Stimulated activated CD8-positive, alpha-beta memory T cell treated with anti-CD3 and anti-CD28 coated beads, Interleukin-4, amount 100 ng/mL, for 1 hour (primary cell): ENCODE measurements at regions not wholly inside any gene's neighbourhood (a gene's known extent, or its start where the extent isn't known, plus 50 kb on each side); places are given as distances from the start of the nearest gene placed in this dataset.
"Not testable (repeated sequence)": the region's sequence is repeated elsewhere in the genome, so short reads cannot be mapped to it uniquely, and the experiment has no call there.

Source experiments
- DNase-seq, 2 donors: peaks; one replicate each; pipeline ENCODE4 v3.0.0-alpha.2; 2020; ENCODE audit warnings: low read depth in 2 of 2, low spot score in 1 of 2

- no peak for DNase-seq
Measured at GRCh38 chr5:158212917-158213316, 354.0 kb upstream of the CLINT1 start.

GRCh38 chr5:158212237-158212636 is 353.3 kb upstream of the CLINT1 start:
- DNase-seq = no peak

GRCh38 chr5:158209219-158209908 is 350.4 kb upstream of the CLINT1 start:
- no peak for DNase-seq

GRCh38 chr5:158207733-158208132 is 348.8 kb upstream of the CLINT1 start:
- DNase-seq = no peak

GRCh38 chr5:158205992-158206391 is 347.0 kb upstream of the CLINT1 start:
- no peak for DNase-seq

- DNase-seq = no peak
Measured at GRCh38 chr5:158203261-158203660, 344.3 kb upstream of the CLINT1 start.

GRCh38 chr5:158202801-158203200 is 343.9 kb upstream of the CLINT1 start:
- DNase-seq = no peak

- DNase-seq = no peak
Measured at GRCh38 chr5:158200619-158201018, 341.7 kb upstream of the CLINT1 start.

- no peak for DNase-seq
Measured at GRCh38 chr5:158198636-158199035, 339.7 kb upstream of the CLINT1 start.

- DNase-seq = no peak
Measured at GRCh38 chr5:158195416-158196210, 336.7 kb upstream of the CLINT1 start.

GRCh38 chr5:158194561-158194976 is 335.6 kb upstream of the CLINT1 start:
- no peak for DNase-seq

- DNase-seq = not testable (repeated sequence)
Measured at GRCh38 chr5:158193395-158193794, 334.4 kb upstream of the CLINT1 start.

- DNase-seq = no peak
Measured at GRCh38 chr5:158180407-158180806, 321.5 kb upstream of the CLINT1 start.

- no peak for DNase-seq
Measured at GRCh38 chr5:158179271-158179670, 320.3 kb upstream of the CLINT1 start.

- DNase-seq = no peak
Measured at GRCh38 chr5:158178535-158178934, 319.6 kb upstream of the CLINT1 start.

- DNase-seq = no peak
Measured at GRCh38 chr5:158177146-158177545, 318.2 kb upstream of the CLINT1 start.

- no peak for DNase-seq
Measured at GRCh38 chr5:158175934-158176481, 317.1 kb upstream of the CLINT1 start.

- DNase-seq = peak; percentile 2 to 5
Measured at GRCh38 chr5:158174918-158175851, 316.2 kb upstream of the CLINT1 start.

- no peak for DNase-seq
Measured at GRCh38 chr5:158174026-158174425, 315.1 kb upstream of the CLINT1 start.

- DNase-seq = no peak
Measured at GRCh38 chr5:158172005-158172404, 313.1 kb upstream of the CLINT1 start.

- DNase-seq = no peak
Measured at GRCh38 chr5:158170534-158170933, 311.6 kb upstream of the CLINT1 start.
